GM21737 (cell line): ENCODE measurements at regions not wholly inside any gene's neighbourhood (a gene's known extent, or its start where the extent isn't known, plus 50 kb on each side); places are given as distances from the start of the nearest gene placed in this dataset.
A peak's percentile ranks its signal among the peaks of the same experiment; 100 is the strongest.
"Not testable (repeated sequence)": the region's sequence is repeated elsewhere in the genome, so short reads cannot be mapped to it uniquely, and the experiment has no call there.

ENCODE experiments used
- ATAC-seq: cut with Tn5 transposase; IDR thresholded peaks from one replicate; pipeline ENCODE4 v1.9.1; 2021; ENCODE audit warnings: mild to moderate bottlenecking, moderate library complexity; ENCODE audit not compliant: unreplicated experiment

DNA sequence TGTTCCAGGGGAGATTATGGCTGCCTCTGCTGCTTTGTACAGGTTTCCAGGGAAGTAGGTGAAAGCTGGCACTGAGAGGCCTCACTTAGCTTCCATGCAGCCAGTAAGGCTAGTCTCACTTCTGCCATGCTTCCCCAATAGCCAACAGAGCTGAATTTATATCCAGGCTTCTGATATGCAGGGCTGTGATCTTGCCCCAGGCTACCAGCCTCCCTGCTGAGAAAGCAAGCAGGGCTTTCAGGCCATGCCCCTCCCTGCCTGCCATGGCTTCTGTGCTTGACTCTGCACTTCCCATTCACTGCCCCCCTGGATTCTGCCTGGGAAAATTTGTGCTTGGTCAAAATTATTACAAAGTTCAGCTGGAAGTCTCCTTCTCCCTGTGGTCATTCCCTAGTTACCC lies 302.1 kb upstream of the FBXO33 start:
- ATAC-seq: no peak

DNA sequence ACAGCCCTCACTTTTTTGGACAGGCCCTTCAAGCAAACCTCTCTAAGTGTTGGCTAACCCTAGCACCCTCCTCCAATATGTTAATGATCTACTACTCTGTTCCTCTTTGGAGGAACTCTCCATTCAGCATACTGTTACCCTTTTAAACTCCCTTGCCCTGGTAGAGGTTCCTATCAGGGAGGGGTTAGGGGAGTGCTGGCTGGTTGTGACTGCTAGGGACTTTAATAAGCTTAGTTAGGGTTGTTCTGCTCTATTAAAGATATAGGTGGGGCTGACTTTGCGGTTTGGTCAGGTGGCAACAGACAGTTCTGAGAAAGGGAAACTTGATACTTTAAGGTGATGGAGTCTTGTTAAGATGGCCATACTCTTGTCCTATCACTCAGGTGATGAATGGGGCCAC lies 301.5 kb upstream of the FBXO33 start:
- ATAC-seq: no peak

DNA sequence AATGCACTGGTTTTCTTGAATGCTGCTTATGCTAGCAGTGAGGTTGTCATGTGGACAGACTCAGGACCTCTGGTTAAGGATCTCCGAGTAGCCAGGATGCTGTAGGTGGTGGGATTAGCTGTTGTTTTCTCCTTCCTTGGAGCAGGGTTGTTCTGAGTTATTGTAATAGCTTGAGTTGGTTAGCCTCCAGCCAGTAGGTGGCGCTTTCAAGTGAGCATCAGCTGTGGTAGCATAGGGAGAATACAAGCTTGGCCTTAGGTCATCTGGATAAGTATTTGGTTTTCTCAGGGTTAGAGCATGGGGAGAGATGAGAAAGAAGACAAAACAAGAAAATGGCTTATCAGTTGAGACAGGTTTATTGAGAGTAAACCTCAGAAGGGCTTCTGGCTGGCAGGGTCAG lies 299.7 kb upstream of the FBXO33 start:
- no peak for ATAC-seq

DNA sequence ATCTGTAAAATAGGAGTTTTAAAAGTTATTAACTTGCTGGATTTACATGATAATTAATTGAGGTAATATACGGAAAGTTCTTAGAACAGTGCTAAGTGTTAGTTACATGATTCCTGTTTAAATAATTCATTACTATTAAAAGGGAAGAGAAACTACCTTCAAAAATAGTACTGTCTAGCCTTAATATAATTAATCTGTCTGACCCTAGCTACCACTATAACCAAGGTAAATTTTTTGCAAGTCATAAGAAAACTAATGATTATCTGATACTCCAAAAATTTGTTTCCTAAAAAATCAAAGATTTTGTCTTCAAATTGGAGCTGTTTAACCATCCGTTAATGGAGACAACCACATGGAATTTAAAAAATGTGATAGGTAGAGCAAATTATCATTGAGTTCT lies 294.3 kb upstream of the FBXO33 start:
- ATAC-seq: no peak

DNA sequence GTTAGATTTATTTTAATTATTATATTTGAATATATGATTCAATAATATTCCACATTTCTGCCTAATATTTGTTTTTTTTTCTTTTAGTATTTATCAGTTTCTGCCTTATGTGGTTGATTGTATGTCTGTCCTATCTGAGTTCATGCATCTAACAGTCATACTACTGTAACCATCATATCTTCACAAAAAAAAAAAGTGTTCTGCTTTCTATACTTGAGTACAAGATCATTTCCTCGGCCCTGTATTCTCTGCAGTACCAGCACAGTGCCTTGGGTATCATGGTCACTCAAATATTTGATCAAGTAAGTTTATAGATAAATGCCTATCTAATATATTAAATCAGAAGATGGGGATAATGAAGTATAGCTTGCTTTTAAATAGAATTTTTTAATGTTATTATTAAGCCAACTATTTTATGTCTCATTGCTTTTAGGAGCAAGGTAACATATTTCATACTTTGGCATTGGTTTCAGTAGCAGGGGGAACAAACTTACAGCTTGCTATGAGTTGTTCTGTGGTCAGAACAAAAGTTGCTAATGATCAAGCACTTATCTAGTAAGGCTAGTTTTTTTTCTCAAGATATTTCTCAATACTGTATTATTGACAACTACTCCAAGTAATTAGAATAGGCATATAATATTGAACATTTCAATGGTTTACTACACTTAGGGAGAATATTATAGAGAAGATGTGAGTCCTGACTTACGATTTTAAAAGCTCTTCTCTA lies 290.5 kb upstream of the FBXO33 start:
- ATAC-seq: no peak

DNA sequence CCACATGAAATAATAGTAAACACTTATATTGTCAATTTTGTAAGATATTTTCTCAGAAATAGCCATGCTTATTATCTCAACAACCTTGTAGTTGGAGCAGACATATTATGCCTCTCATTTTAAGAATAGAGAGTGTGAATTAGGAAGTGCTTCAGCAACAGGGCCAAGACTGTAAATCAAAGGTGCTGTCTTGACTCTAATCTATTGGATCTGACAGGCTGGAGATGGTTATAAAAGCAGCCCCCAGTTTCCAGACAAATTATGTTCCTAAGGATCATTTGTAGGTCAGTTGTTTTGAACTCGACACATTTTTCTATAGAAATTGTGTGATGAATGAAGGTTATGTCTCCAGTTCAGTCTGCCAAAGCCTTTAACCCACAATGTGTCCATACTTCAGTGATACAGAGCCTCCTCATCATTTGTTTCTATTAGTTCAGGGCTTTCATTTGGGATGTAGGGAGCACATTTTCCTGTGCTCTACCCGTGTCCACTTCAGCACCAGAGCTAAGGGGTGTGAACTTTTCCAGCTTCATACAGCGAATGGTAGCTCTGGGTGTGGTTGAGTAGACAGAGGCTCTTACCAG lies 284.8 kb upstream of the FBXO33 start:
- ATAC-seq: no peak

DNA sequence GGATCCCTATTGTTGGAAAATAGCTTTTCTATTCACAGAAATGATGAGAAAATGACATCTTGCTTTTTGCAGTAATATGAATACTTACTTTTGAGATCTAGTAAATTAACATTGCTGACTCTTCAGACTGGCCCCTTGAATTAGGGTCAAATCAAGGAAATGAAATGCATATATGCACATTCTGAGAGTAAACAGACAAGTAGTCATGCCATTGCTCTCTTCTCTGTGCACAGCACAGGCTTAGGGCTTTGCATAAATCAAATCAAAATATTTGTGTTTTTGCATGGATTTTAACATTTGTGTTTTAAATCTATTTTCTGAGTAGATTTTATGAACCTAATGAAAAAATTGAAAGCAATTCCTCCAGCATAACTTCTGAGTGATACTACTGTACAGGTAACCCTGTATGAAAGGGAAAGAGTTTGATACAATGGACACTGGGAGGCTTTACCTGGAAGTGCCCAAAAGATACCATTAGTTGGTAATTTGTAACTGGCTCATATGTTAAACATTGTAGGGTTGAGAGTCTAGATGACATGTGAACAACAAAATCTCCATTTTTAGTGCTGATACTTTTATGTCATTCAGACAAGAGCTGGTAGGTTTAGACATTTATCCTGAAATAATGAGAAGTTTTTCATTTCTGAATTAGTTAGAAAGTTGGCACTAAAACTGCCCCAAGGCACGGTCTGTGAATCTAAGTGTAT lies 280.2 kb upstream of the FBXO33 start:
- ATAC-seq: no peak

DNA sequence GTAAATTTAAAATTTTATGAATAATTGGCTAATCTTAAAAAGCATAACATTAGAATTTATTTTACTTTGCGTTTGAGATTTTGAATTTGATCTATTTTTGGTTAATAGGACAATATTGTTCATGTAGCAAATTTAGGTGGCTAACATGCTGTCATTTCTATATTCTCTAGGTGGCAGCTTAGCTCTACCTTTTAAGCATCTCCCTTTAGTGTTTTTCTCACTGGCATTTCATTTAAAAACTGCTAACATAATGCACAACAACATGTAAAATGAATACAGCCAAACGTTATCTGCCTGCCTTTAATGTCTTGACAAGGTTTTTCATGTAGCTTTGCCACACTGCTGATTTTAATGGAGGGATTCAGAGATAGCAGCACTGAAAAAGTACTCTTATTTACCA lies 272.4 kb upstream of the FBXO33 start:
- no peak for ATAC-seq

DNA sequence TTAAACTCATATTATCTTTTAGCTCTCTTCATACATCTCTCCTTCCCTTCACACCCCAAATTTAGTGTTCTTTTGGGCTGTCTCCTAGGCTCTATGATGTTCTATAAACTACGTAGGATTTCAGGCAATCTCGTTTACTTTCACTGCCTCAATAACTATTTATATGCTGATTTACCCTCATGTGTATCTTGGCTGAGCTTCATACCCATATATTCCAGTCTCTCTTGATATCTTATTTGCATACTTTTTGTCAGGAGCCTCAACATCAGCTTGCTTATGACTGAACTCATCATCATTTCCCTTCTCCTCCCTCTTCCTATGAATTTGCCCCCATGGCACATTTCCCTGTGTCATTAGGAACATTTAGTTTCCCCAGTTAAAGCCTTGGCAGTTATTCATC lies 262.1 kb upstream of the FBXO33 start:
- ATAC-seq: no peak

DNA sequence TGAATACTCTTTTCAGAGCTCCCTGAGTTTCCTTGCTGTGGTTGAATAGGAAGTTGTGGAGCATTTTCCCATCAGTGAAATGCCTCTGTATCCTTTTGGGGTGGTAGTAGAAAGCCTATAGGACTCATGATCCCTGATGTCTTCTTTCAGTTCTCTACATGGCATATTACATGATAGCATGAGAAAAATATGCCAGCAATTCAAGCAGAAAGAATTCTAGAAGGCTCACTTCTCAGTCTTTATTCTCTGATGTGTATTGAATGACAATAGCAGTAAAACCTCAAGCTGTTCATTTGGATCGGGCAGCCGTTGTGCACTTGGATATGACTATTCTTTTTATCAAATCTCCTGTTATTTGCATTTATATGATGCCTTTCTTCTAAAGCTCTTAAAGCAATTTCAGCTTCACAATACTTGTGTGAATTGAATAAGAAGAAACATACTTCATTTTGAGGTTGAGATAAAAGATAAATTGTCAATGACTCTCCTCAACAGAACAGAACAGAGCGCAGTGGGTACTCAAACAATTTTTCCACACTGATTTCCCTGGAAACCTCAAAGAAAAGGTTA lies 251.5 kb upstream of the FBXO33 start:
- ATAC-seq: no peak

DNA sequence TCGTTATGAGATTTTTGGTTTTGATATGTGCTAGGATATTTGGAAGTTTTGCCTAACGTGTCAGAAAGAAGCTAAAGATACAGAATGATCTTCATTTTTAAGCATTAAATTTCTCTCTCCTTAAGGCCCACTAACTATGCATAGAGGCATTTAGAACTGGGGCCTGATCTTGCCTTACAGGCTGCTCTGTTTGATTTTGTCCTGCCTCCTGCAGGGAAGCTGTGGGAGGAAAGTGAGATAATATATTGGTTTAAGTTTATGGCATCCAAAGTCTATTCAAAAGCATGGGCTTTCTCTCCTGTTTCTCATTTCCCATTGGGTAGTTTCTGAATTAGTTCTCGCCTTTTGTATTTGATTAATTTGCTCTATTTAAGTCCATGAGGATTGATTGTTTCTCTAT lies 250.3 kb upstream of the FBXO33 start:
- ATAC-seq: no peak

DNA sequence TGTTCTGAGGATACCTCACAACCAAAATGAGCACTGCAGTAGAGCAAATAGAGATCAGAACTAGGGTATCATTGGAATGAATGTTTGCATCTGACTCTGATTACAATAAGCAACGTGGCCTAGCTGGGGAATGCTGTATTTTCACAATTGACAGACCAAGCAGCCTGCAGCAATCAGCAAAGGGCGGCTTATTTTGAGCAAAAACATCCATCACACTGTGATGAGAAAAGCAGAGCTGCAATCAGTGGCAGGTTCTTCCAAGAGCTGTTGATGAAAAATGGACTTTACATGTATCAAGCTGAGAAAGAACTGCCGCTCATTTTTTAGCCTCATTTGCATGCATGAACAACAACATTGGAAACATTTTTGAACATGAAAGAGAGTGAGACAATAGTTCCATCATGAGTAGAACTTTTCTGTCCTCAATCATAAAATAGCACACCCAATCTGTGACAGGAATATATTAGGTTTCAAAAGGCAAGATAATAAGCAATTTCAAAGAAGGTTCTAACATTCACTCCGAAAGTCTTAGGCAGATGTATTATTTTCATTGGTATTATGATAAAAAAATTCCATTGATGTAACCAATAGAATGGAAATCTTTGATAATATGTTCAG lies 249.7 kb upstream of the FBXO33 start:
- no peak for ATAC-seq

DNA sequence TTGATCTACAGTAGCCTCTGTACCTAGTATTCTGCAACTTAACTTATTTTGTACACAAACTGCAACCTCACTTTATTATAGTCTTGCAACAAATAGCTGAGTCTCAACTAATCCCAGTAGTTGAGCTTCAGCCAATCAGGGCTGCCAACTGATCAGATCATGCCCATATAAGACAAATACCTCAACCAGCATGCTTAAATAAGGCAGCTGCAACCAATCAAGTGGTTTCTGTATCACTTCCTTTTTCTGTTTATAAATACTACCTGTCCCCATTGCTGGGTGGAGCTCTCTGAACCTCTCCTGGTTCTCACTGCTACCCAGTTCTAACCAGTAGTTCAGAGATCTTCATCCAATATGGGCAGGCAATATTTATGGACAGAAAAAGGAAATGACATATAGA lies 248.5 kb upstream of the FBXO33 start:
- peak; percentile 80 for ATAC-seq

DNA sequence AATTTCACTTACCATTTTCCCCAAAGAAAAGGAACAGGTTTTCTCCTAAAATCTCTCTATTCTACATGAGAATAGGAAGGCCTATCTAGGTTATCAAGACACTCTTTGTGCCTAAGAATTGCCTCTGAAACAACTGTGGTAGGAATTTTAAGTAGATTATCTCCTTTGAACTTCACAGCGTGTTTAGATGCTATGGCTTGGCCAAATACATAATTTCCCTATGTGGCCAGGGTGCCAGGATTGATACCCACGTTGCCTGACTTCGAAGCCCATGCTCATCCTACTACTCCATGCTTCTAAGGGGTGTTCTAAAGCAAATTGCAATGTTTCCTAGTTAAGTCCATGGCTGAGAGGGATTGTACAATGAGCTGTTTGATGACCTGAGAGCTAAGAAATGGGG lies 241.5 kb upstream of the FBXO33 start:
- ATAC-seq: no peak

DNA sequence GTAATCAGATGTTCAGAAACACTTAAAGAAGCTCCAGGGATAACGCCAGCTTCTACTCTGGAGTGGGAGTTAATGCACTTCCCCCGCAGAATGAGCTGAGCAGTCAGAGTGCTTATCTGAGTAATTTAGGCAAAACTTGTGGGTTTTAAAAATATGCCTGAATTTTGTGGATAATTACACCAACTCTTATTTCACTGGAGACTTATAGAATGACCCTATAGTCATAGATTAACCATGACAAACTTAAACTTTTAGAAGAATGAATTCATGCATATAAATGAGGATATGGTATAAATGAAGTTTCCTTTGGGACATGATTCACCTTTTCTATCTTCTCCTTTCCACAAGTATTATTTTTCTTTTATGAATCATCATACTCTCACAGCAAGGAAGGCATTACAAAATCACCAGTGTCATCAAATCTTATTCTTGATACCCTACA lies 241.1 kb upstream of the FBXO33 start:
- ATAC-seq: no peak

DNA sequence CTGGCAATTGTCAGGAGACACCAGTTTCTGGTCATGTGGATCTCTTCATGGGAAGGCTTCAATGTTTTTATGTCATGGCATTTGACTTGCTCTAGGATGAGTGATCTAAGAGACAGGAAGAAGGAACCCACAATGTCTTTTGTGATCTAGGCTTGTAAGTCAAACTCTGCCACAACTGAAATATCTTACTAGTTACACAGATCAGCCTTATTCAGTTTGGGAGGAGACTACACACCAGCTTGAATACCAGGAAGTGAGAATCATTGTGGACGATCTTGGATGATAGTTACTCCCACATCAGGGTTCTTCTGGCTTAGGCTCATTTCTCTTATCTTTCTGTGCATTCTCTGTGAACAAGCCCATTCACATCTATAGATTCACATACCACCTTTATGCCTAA lies 236.2 kb upstream of the FBXO33 start:
- no peak for ATAC-seq

DNA sequence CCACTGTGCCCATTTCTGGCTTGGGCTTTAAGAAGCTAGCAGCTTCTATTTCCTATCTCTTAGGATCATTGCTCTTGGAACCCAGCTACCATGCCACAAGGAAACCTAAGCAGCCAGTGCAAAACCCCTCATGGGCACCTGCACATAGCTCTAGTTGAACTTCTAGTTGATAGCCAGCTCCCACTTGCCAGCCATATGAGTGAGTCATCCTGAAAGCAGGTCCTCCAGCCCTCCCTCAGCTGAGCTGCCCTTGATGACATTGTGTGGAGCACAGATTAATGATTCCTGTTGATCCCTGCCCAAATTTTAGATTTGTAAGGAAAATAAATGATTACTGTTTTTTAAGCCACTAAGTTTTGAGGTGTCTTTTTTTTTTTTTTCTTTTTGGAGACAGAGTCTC lies 234.2 kb upstream of the FBXO33 start:
- no peak for ATAC-seq

DNA sequence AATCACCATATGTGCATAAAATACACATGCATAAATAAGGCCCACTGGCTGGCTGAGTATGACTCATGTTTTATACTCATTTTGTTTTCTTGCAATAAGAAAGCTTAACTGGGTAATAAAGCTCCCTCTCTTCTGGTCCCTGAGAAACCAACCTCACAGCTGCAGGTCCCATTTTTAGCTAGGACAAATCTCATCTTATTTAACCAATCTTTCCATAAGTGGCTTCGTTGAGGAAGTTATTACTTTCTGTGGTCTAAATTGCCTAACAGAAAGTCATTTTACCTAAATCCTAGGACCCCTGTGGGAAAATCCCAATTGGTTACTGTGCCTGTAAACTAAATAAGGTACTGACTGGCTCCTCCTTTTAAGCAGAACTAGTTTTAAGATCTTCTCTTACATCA lies 232.8 kb upstream of the FBXO33 start:
- ATAC-seq: no peak

DNA sequence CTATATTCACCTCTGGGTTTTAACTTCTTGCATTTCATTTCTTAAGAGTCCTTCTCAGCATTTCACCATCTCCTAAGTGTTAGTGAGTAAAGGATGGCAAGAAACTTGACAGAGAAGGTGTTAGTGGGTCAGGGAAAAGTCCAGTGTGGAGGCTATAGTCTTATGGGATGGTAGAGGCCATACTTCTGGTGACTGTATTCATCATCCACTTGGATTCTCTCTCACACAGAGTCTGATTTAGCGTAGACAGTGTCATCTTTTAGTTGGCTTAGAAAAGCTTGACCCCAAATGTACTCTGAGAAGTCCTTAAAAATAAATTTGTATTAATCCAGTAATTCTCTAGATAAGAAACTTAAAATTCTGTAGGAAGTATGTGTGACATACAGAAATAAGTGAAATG lies 232.4 kb upstream of the FBXO33 start:
- no peak for ATAC-seq

DNA sequence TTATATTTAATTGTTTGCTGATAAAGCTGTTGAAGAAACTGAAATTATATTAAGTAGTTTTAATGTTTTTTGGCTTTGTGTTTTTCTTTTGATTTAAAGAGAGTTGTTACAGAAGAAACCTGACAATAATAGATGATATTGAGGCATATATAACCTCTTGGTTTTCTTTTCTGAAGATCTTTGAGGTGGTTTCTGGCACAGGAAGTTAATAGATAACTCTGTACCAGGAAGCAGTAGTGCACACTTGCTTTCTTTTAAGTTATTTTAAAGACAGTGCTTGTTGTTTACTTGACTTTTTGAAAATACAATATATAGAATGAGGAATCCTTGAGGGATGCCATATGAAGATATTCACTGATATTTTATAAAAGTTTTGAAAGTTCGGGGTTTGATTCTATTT lies 209.0 kb upstream of the FBXO33 start:
- no peak for ATAC-seq

DNA sequence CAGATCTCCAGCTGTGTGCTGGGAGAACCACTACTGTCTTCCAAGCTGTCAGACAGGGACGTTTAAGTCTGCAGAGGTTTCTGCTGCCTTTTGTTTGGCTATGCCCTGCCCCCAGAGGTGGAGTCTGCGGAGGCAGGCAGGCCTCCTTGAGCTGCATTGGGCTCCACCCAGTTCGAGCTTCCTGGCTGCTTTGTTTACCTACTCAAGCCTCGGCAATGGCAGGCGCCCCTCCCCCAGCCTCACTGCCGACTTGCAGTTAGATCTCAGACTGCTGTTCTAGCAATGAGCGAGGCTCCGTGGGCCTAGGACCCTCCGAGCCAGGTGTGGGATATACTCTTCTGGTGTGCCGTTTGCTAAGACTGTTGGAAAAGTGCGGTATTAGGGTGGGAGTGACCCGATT lies 206.8 kb upstream of the FBXO33 start:
- not testable (repeated sequence) for ATAC-seq

DNA sequence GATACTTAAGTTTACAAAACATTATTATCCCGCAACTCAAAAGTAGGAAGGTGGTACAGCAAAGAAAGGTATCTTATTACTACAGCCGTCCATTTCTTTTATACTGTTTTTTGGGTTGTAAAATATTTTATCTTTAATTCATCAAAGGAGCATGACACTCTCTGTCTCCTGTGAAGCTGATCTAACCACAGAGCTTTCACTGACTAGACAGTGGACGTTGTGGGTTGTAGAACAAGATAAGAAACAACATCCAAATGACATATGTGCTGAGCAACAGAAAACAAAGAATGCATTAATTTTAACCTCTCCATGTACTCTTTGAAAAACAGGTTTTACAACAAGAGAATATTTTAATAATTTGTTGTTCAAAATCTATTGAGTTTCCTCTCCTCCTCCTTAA lies 195.9 kb upstream of the FBXO33 start:
- no peak for ATAC-seq
